Stimulated activated CD4-positive, alpha-beta T cell treated with anti-CD3 and anti-CD28 coated beads, Interleukin-4, amount 100 ng/mL, for 1 hour (primary cell): ENCODE measurements at regions not wholly inside any gene's neighbourhood (a gene's known extent, or its start where the extent isn't known, plus 50 kb on each side); places are given as distances from the start of the nearest gene placed in this dataset.

Source experiments
- DNase-seq: peaks from one replicate; pipeline ENCODE4 v3.0.0-alpha.2; 2020

- no peak for DNase-seq
Observed at GRCh38 chr16:59259074-59259949, 525.2 kb upstream of the GOT2 start.

- no peak for DNase-seq
Observed at GRCh38 chr16:59252317-59252716, 518.2 kb upstream of the GOT2 start.

GRCh38 chr16:59249011-59249410 lies 514.9 kb upstream of the GOT2 start:
- no peak for DNase-seq

- DNase-seq = no peak
Observed at GRCh38 chr16:59242556-59242955, 508.4 kb upstream of the GOT2 start.

GRCh38 chr16:59238246-59238645 lies 504.1 kb upstream of the GOT2 start:
- no peak for DNase-seq

GRCh38 chr16:59236804-59237458 lies 502.8 kb upstream of the GOT2 start:
- no peak for DNase-seq

GRCh38 chr16:59224401-59224800 lies 490.3 kb upstream of the GOT2 start:
- no peak for DNase-seq

GRCh38 chr16:59220011-59220410 lies 485.9 kb upstream of the GOT2 start:
- DNase-seq = no peak

GRCh38 chr16:59216291-59216690 lies 482.2 kb upstream of the GOT2 start:
- no peak for DNase-seq

- DNase-seq = no peak
Observed at GRCh38 chr16:59214455-59214854, 480.3 kb upstream of the GOT2 start.

GRCh38 chr16:59213952-59214351 lies 479.8 kb upstream of the GOT2 start:
- DNase-seq = no peak

GRCh38 chr16:59212492-59213024 lies 478.4 kb upstream of the GOT2 start:
- no peak for DNase-seq

GRCh38 chr16:59210955-59211541 lies 476.9 kb upstream of the GOT2 start:
- DNase-seq = no peak

- DNase-seq = no peak
Observed at GRCh38 chr16:59205403-59205802, 471.3 kb upstream of the GOT2 start.

GRCh38 chr16:59204589-59204988 lies 470.5 kb upstream of the GOT2 start:
- no peak for DNase-seq

GRCh38 chr16:59202233-59202862 lies 468.2 kb upstream of the GOT2 start:
- no peak for DNase-seq

- no peak for DNase-seq
Observed at GRCh38 chr16:59201821-59202220, 467.7 kb upstream of the GOT2 start.

- no peak for DNase-seq
Observed at GRCh38 chr16:59201160-59201559, 467.0 kb upstream of the GOT2 start.

GRCh38 chr16:59198487-59198886 lies 464.4 kb upstream of the GOT2 start:
- no peak for DNase-seq

GRCh38 chr16:59195242-59195641 lies 461.1 kb upstream of the GOT2 start:
- DNase-seq = no peak

GRCh38 chr16:59193637-59194036 lies 459.5 kb upstream of the GOT2 start:
- DNase-seq = no peak

- no peak for DNase-seq
Observed at GRCh38 chr16:59192551-59193199, 458.6 kb upstream of the GOT2 start.

- DNase-seq = no peak
Observed at GRCh38 chr16:59190731-59191130, 456.6 kb upstream of the GOT2 start.
